Suprapubic skin (tissue), 4 donors: ENCODE measurements at regions not wholly inside any gene's neighbourhood (a gene's known extent, or its start where the extent isn't known, plus 50 kb on each side); places are given as distances from the start of the nearest gene placed in this dataset.

Experiments used
- CTCF ChIP-seq, 2 donors: fragments of 200-600 bp in 1 of 2; fragments of 450-650 bp in 1 of 2; sonication (generic) in 1 of 2; IDR thresholded peaks; one replicate each; pipeline ENCODE4 v1.5.1; 2016 to 2019; ENCODE audit warnings: antibody characterized with exemption in 2 of 2, mild to moderate bottlenecking in 1 of 2, moderate library complexity in 1 of 2
- EP300 ChIP-seq: sonication (generic); formaldehyde crosslinking; IDR thresholded peaks from one replicate; pipeline ENCODE4 v1.6.1; 2017; ENCODE audit warnings: antibody characterized with exemption
- POLR2A ChIP-seq, 2 donors: fragments of 450-650 bp; IDR thresholded peaks; one replicate each; pipeline ENCODE4 v1.6.1; 2017; ENCODE audit warnings: antibody characterized with exemption in 2 of 2, mild to moderate bottlenecking in 2 of 2, moderate library complexity in 2 of 2
- POLR2AphosphoS5 ChIP-seq, 3 donors: sonication (generic); formaldehyde crosslinking; IDR thresholded peaks; one replicate each; pipeline ENCODE4 v1.6.1; 2017; ENCODE audit warnings: antibody characterized with exemption in 3 of 3

GRCh38 chr14:87170179-87170578 lies 822.8 kb downstream of the GALC start:
- TF ChIP-seq CTCF (IDR thresholded peaks at IDR 0.05): no peak
- no peak for TF ChIP-seq POLR2A (IDR thresholded peaks at IDR 0.05)
- TF ChIP-seq POLR2AphosphoS5 (IDR thresholded peaks at IDR 0.05): no peak
- no peak for TF ChIP-seq EP300
